Trophoblast cell (in vitro differentiated cells and primary cell): ENCODE measurements at regions not wholly inside any gene's neighbourhood (a gene's known extent, or its start where the extent isn't known, plus 50 kb on each side); places are given as distances from the start of the nearest gene placed in this dataset.

Experiments used
- DNase-seq, 2 donors: peaks; one replicate each; pipeline ENCODE4 v3.0.0-alpha.2; 2016
- H2AFZ ChIP-seq: 2 replicates; pipeline ENCODE4 v1.6.1; 2013; ENCODE audit warnings: low read length, moderate library complexity, mild to moderate bottlenecking; ENCODE audit not compliant: insufficient read depth, poor library complexity
- H2AK5ac ChIP-seq: 2 replicates; pipeline ENCODE4 v1.6.1; 2013; ENCODE audit warnings: mild to moderate bottlenecking, low read length
- H2BK120ac ChIP-seq: 2 replicates; pipeline ENCODE4 v1.6.1; 2013; ENCODE audit warnings: low read length, mild to moderate bottlenecking, moderate library complexity; ENCODE audit not compliant: insufficient read depth, poor library complexity
- H2BK12ac ChIP-seq: 2 replicates; pipeline ENCODE4 v1.6.1; 2013; ENCODE audit warnings: mild to moderate bottlenecking, low read length, moderate library complexity
- H2BK5ac ChIP-seq: 2 replicates; pipeline ENCODE4 v1.6.1; 2013; ENCODE audit warnings: low read length, low read depth, moderate library complexity, mild to moderate bottlenecking; ENCODE audit not compliant: poor library complexity
- H3K14ac ChIP-seq: 2 replicates; pipeline ENCODE4 v1.6.1; 2013; ENCODE audit warnings: mild to moderate bottlenecking, low read length
- H3K18ac ChIP-seq: 2 replicates; pipeline ENCODE4 v1.6.1; 2013; ENCODE audit warnings: mild to moderate bottlenecking, low read length
- H3K23ac ChIP-seq: 2 replicates; pipeline ENCODE4 v1.6.1; 2013; ENCODE audit warnings: low read length
- H3K27ac ChIP-seq: 2 replicates; pipeline ENCODE4 v1.5.1; 2013; ENCODE audit warnings: low read depth, mild to moderate bottlenecking, inconsistent platforms, low read length, moderate library complexity
- H3K27me3 ChIP-seq: 2 replicates; pipeline ENCODE4 v1.6.1; 2013; ENCODE audit warnings: inconsistent platforms, mild to moderate bottlenecking, low read length, moderate library complexity; ENCODE audit not compliant: insufficient read depth
- H3K36me3 ChIP-seq, 2 experiments: 1 replicate in 1 of 2; 2 replicates in 1 of 2; pipeline ENCODE4 v1.6.1; 2013; ENCODE audit warnings: low read length in 2 of 2, mild to moderate bottlenecking in 2 of 2, moderate library complexity in 1 of 2; ENCODE audit not compliant: insufficient read depth in 2 of 2, control insufficient read depth in 1 of 2
- H3K4ac ChIP-seq: 2 replicates; pipeline ENCODE4 v1.6.1; 2013; ENCODE audit warnings: low read depth, mild to moderate bottlenecking, low read length, moderate library complexity
- H3K4me1 ChIP-seq, 2 experiments: 1 replicate in 1 of 2; 2 replicates in 1 of 2; pipeline ENCODE4 v1.6.1; 2013; ENCODE audit warnings: low read length in 2 of 2, mild to moderate bottlenecking in 2 of 2, moderate library complexity in 1 of 2; ENCODE audit not compliant: insufficient read depth in 2 of 2, control insufficient read depth in 1 of 2
- H3K4me2 ChIP-seq: 2 replicates; pipeline ENCODE4 v1.6.1; 2013; ENCODE audit warnings: inconsistent platforms, mild to moderate bottlenecking, low read length, moderate library complexity
- H3K4me3 ChIP-seq: 2 replicates; pipeline ENCODE4 v1.5.1; 2013; ENCODE audit warnings: mild to moderate bottlenecking, low read depth, low read length, inconsistent platforms
- H3K79me1 ChIP-seq: one replicate; pipeline ENCODE4 v1.6.1; 2013; ENCODE audit warnings: low read length
- H3K79me2 ChIP-seq: 2 replicates; pipeline ENCODE4 v1.6.1; 2013; ENCODE audit warnings: low read length, mild to moderate bottlenecking; ENCODE audit not compliant: control insufficient read depth, insufficient read depth, poor library complexity
- H3K9ac ChIP-seq: 2 replicates; pipeline ENCODE4 v1.6.1; 2013; ENCODE audit warnings: mild to moderate bottlenecking, low read length
- H3K9me3 ChIP-seq: 2 replicates; pipeline ENCODE4 v1.6.1; 2013; ENCODE audit warnings: low read depth, mild to moderate bottlenecking, control low read depth, inconsistent platforms, low read length; ENCODE audit not compliant: insufficient read depth
- H4K12ac ChIP-seq: 2 replicates; pipeline ENCODE4 v1.6.1; 2013; ENCODE audit warnings: low read depth, mild to moderate bottlenecking, low read length, moderate library complexity
- H4K8ac ChIP-seq: 2 replicates; pipeline ENCODE4 v1.6.1; 2013; ENCODE audit warnings: low read depth, mild to moderate bottlenecking, low read length, moderate library complexity
- H4K91ac ChIP-seq: one replicate; pipeline ENCODE4 v1.6.1; 2013; ENCODE audit warnings: low read depth, mild to moderate bottlenecking, low read length, moderate library complexity
- WGBS: extraction: QIAGEN DNeasy Blood & Tissue Kit; methylation state at CpG from one replicate; pipeline ENCODE4 v1.1.7; 2013; ENCODE audit warnings: missing lambda C conversion rate; ENCODE audit not compliant: insufficient read length, insufficient coverage; ENCODE audit errors: extremely low coverage; 5-methylcytosine and 5-hydroxymethylcytosine counted together

GRCh38 chr3:15933439-15934139 lies 135.8 kb upstream of the ANKRD28 start:
- Histone ChIP-seq H3K79me1 (no peaks in the 10 kb centered on the region), H3K4me1 (no peaks in the 10 kb centered on the region), H3K18ac (no peak overlapping the region), H2AFZ (no peak overlapping the region), H4K8ac (no peak overlapping the region), H3K14ac (no peak overlapping the region), H2BK12ac (no peak overlapping the region), H3K9me3 (no peaks in the 10 kb centered on the region), H3K36me3 (no peaks in the 10 kb centered on the region), H3K4me2 (no peak overlapping the region), H3K79me2 (no peaks in the 10 kb centered on the region), H2BK120ac (no peak overlapping the region), H3K23ac (no peak overlapping the region), H3K4me3 (no peak overlapping the region), H3K4ac (no peak overlapping the region), H4K91ac (no peak overlapping the region), H3K27ac (no peak overlapping the region), H2AK5ac (no peak overlapping the region), H3K27me3 (no peaks in the 10 kb centered on the region), H2BK5ac (no peak overlapping the region), H3K9ac (no peak overlapping the region), H4K12ac (no peak overlapping the region)
- no peak for DNase-seq
- WGBS, result no CpG with 5 or more reads among the region's 4 CpGs

- Histone ChIP-seq H2AK5ac (no peak overlapping the region), H4K8ac (no peak overlapping the region), H3K4me1 (no peaks in the 10 kb centered on the region), H2BK120ac (no peak overlapping the region), H3K9ac (no peak overlapping the region), H3K27me3 (no peaks in the 10 kb centered on the region), H3K27ac (no peak overlapping the region), H3K9me3 (no peaks in the 10 kb centered on the region), H3K79me1 (no peaks in the 10 kb centered on the region), H3K4me2 (no peak overlapping the region), H3K18ac (no peak overlapping the region), H3K4ac (no peak overlapping the region), H3K4me3 (no peak overlapping the region), H3K14ac (no peak overlapping the region), H2BK5ac (no peak overlapping the region), H4K12ac (no peak overlapping the region), H3K23ac (no peak overlapping the region), H3K36me3 (no peaks in the 10 kb centered on the region), H2BK12ac (no peak overlapping the region), H3K79me2 (no peaks in the 10 kb centered on the region), H4K91ac (no peak overlapping the region), H2AFZ (no peak overlapping the region)
- WGBS, result no CpG with 5 or more reads among the region's 6 CpGs
- no peak for DNase-seq
Measured at GRCh38 chr3:15934389-15935195, 136.8 kb upstream of the ANKRD28 start.

GRCh38 chr3:15936312-15936711 lies 138.5 kb upstream of the ANKRD28 start:
- Histone ChIP-seq H2BK120ac (no peak overlapping the region), H3K4me1 (no peaks in the 10 kb centered on the region), H3K23ac (no peak overlapping the region), H2AFZ (no peak overlapping the region), H3K18ac (no peak overlapping the region), H2BK5ac (no peak overlapping the region), H4K91ac (no peak overlapping the region), H3K79me1 (no peaks in the 10 kb centered on the region), H3K14ac (no peak overlapping the region), H2BK12ac (no peak overlapping the region), H3K4me2 (no peak overlapping the region), H3K79me2 (no peaks in the 10 kb centered on the region), H3K27ac (no peak overlapping the region), H3K9ac (no peak overlapping the region), H3K36me3 (no peaks in the 10 kb centered on the region), H4K8ac (no peak overlapping the region), H3K4me3 (no peak overlapping the region), H3K9me3 (no peaks in the 10 kb centered on the region), H3K4ac (no peak overlapping the region), H3K27me3 (no peaks in the 10 kb centered on the region), H2AK5ac (no peak overlapping the region), H4K12ac (no peak overlapping the region)
- no CpG with 5 or more reads among the region's 5 CpGs for WGBS
- no peak for DNase-seq

GRCh38 chr3:15940641-15941040 lies 142.9 kb upstream of the ANKRD28 start:
- no peaks in the 10 kb centered on the region for H3K36me3 ChIP-seq
- no peak overlapping the region for H3K14ac ChIP-seq
- H3K4me2 ChIP-seq, result no peak overlapping the region
- no peak overlapping the region for H3K4me3 ChIP-seq
- H3K79me1 ChIP-seq, result no peaks in the 10 kb centered on the region
- no peak overlapping the region for H4K8ac ChIP-seq
- H2BK120ac ChIP-seq, result no peak overlapping the region
- H3K4ac ChIP-seq, result no peak overlapping the region
- no peak overlapping the region for H2BK12ac ChIP-seq
- H2BK5ac ChIP-seq, result no peak overlapping the region
- no peak overlapping the region for H3K9ac ChIP-seq
- no peak overlapping the region for H4K91ac ChIP-seq
- H3K4me1 ChIP-seq, result no peaks in the 10 kb centered on the region
- no CpG with 5 or more reads among the region's 1 CpG for WGBS
- H4K12ac ChIP-seq, result no peak overlapping the region
- no peak for DNase-seq
- no peaks in the 10 kb centered on the region for H3K79me2 ChIP-seq
- H2AFZ ChIP-seq, result no peak overlapping the region
- H3K27me3 ChIP-seq, result no peaks in the 10 kb centered on the region
- no peak overlapping the region for H3K23ac ChIP-seq
- H3K9me3 ChIP-seq, result no peaks in the 10 kb centered on the region
- H3K18ac ChIP-seq, result no peak overlapping the region
- H3K27ac ChIP-seq, result no peak overlapping the region
- H2AK5ac ChIP-seq, result no peak overlapping the region
